ENCODE measurements at regions not wholly inside any gene's neighbourhood (a gene's known extent, or its start where the extent isn't known, plus 50 kb on each side); places are given as distances from the start of the nearest gene placed in this dataset.

DNA sequence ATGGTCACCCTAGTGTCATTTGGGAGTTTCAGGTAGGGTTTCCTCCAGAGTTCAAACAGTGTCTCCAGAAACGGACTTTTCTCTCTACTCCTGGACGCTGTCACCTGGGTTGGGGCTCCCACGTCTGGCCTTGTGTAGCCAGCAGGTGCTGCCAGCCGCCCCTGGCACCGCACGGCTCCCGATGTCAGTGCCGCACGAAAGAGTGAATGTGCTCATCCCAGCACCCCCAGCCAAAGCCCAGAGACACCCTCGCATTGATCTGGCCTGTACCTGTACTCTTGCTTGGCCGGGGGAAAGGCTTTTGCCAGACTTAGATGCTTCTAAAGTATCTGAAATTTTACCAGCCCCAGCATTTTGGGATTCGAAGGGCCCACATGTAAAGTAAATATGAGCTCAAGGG is 351.9 kb downstream of the C16orf95 start:
- TF ChIP-seq, protein P1, sequence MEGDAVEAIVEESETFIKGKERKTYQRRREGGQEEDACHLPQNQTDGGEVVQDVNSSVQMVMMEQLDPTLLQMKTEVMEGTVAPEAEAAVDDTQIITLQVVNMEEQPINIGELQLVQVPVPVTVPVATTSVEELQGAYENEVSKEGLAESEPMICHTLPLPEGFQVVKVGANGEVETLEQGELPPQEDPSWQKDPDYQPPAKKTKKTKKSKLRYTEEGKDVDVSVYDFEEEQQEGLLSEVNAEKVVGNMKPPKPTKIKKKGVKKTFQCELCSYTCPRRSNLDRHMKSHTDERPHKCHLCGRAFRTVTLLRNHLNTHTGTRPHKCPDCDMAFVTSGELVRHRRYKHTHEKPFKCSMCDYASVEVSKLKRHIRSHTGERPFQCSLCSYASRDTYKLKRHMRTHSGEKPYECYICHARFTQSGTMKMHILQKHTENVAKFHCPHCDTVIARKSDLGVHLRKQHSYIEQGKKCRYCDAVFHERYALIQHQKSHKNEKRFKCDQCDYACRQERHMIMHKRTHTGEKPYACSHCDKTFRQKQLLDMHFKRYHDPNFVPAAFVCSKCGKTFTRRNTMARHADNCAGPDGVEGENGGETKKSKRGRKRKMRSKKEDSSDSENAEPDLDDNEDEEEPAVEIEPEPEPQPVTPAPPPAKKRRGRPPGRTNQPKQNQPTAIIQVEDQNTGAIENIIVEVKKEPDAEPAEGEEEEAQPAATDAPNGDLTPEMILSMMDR (IDR thresholded peaks at IDR 0.05; ENCODE audit: low read depth, low read length): no peak
- TF ChIP-seq EZH2phosphoT487 (IDR thresholded peaks at IDR 0.05; ENCODE audit: low read depth): no peak
